ENCODE measurements at regions not wholly inside any gene's neighbourhood (a gene's known extent, or its start where the extent isn't known, plus 50 kb on each side); places are given as distances from the start of the nearest gene placed in this dataset.

DNA sequence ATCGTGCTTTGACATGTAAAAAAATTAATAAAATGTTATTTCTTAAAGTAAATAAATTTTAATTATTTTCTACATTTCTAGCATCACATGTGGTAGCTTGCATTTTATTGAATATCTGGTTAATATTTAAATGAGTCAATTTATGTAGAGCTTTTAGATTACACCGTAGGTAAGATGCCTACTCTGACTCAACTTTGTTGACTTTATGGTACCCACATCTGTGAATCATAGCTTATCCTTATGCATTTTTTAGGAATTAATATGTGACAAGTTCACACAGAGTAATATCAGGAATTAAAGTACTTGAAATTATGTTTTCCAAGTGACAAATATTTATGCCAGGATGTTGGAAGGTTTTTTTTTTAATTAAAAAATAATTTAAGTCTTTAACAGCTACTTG lies 120.7 kb downstream of the LEPR start:
- H3K14ac ChIP-seq (replicated peaks; ENCODE audit: low read depth, low read length): no peak overlapping the region
- no peaks in the 10 kb centered on the region for H3K79me1 ChIP-seq (ENCODE audit: low read depth in 1 of 2, low read length in 2 of 2)
- no peak overlapping the region for H2AK9ac ChIP-seq (replicated peaks; ENCODE audit: low read depth, low read length, poor library complexity)
- H4K20me1 ChIP-seq (ENCODE audit: insufficient read depth, low read length): no peaks in the 10 kb centered on the region
- no peak overlapping the region for H2BK15ac ChIP-seq (ENCODE audit: low read depth, low read length)
- no peak for ATAC-seq (ENCODE audit: low read depth)
- no TSS peak for BruUV-seq (replicated peaks)
- no peak overlapping the region for H4K91ac ChIP-seq (ENCODE audit: insufficient read depth, low read depth, low read length)
- H2AK5ac ChIP-seq (ENCODE audit: low read depth, low read length): no peak overlapping the region
- H3K27me3 ChIP-seq (ENCODE audit: control insufficient read depth, insufficient read depth, low read length): no peaks in the 10 kb centered on the region
- intact Hi-C loops (cut with micrococcal nuclease): no loop called here
- H3K4me1 ChIP-seq (ENCODE audit: control insufficient read depth, insufficient read depth, low read length): no peaks in the 10 kb centered on the region
- no peak overlapping the region for H3K4me3 ChIP-seq (ENCODE audit: insufficient read depth, low read depth, low read length)
- ChIA-PET POLR2A (ENCODE audit: unreplicated experiment) (no interaction called here), CTCF (no interaction called here)
- no peaks in the 10 kb centered on the region for H3K9me3 ChIP-seq (ENCODE audit: control insufficient read depth, insufficient read depth, low read length)
- no peak overlapping the region for H2AFZ ChIP-seq (replicated peaks; ENCODE audit: low read length, poor library complexity)
- whole genome bisulfite sequencing, 2 experiments (ENCODE audit: extremely low coverage in 2 of 2, insufficient read length in 1 of 2): no CpG with 5 or more reads among the region's 2 CpGs
- TF ChIP-seq CHD1 (IDR thresholded peaks at IDR 0.05; ENCODE audit: low read depth, low read length) (no peak), MXI1 (IDR thresholded peaks at IDR 0.05; ENCODE audit: borderline replicate concordance, low read depth, low read length) (no peak), RCOR1 (IDR thresholded peaks at IDR 0.05; ENCODE audit: insufficient replicate concordance, low read length) (no peak), MAZ (IDR thresholded peaks at IDR 0.05; ENCODE audit: borderline replicate concordance, low read depth, low read length) (no peak), RFX5 (IDR thresholded peaks at IDR 0.05; ENCODE audit: low read depth, low read length) (no peak), MAFK (IDR thresholded peaks at IDR 0.05; ENCODE audit: low read depth, low read length) (no peak), NFE2L2 (IDR thresholded peaks at IDR 0.05; ENCODE audit: low read depth, low read length) (no peak)
- no peak overlapping the region for H2BK120ac ChIP-seq (ENCODE audit: low read depth, low read length)
- no peak overlapping the region for H3K23ac ChIP-seq (ENCODE audit: low read depth, low read length)
- no peak overlapping the region for H3K18ac ChIP-seq (ENCODE audit: low read depth, low read length)
- no peak overlapping the region for H3K9ac ChIP-seq (ENCODE audit: low read depth, low read length)
- no peaks in the 10 kb centered on the region for H3K36me3 ChIP-seq (ENCODE audit: control insufficient read depth, insufficient read depth, low read length)
- no peak overlapping the region for H3K56ac ChIP-seq (ENCODE audit: extremely low read depth, insufficient read depth, low read length)
- no peak overlapping the region for H3K4me2 ChIP-seq (ENCODE audit: low read depth, low read length)
- no peaks in the 10 kb centered on the region for H3K9me1 ChIP-seq (ENCODE audit: insufficient read depth, low read length)
- no peak overlapping the region for H2BK20ac ChIP-seq (ENCODE audit: low read depth, low read length)
- no peak for DNase-seq
- dilution Hi-C loops (cut with HindIII; ENCODE audit: low sequenced_read_pairs, unreplicated experiment): no loop called here
- no peak overlapping the region for H3K27ac ChIP-seq (ENCODE audit: insufficient read depth, low read length)
- in situ Hi-C loops (cut with MboI; ENCODE audit: low sequenced_read_pairs): no loop called here
- no peak overlapping the region for H4K5ac ChIP-seq (ENCODE audit: low read depth, low read length)
- H4K8ac ChIP-seq (ENCODE audit: low read depth in 2 of 2, low read length in 2 of 2): no peak overlapping the region
- H3K4ac ChIP-seq (ENCODE audit: low read depth, low read length): no peak overlapping the region
- no peak overlapping the region for H2BK5ac ChIP-seq (ENCODE audit: low read depth, low read length, poor library complexity, severe bottlenecking)
